Neural cell (in vitro differentiated cells): ENCODE measurements at regions not wholly inside any gene's neighbourhood (a gene's known extent, or its start where the extent isn't known, plus 50 kb on each side); places are given as distances from the start of the nearest gene placed in this dataset.

Experiments used
- CTCF ChIP-seq: fragments of 450-650 bp; IDR thresholded peaks from 2 replicates; pipeline ENCODE4 v1.5.1; 2014; ENCODE audit warnings: antibody characterized with exemption, mild to moderate bottlenecking, moderate library complexity; ENCODE audit not compliant: poor library complexity, severe bottlenecking
- EZH2 ChIP-seq: fragments of 200-600, 300-800 bp; shearing (Covaris generic), sonication (generic); IDR thresholded peaks from 2 replicates; pipeline ENCODE4 v1.6.1; 2014; ENCODE audit warnings: antibody characterized with exemption, low read length, borderline replicate concordance, mild to moderate bottlenecking; ENCODE audit not compliant: insufficient read depth, poor library complexity, severe bottlenecking
- MXI1 ChIP-seq: fragments of 450-650 bp; conservative IDR thresholded peaks from 2 replicates; pipeline ENCODE4 v1.6.1; 2014; ENCODE audit warnings: antibody characterized with exemption, mild to moderate bottlenecking; ENCODE audit not compliant: poor library complexity, severe bottlenecking
- POLR2AphosphoS5 ChIP-seq: IDR thresholded peaks from 2 replicates; pipeline ENCODE4 v1.6.1; 2012
- RAD21 ChIP-seq: fragments of 450-650 bp; conservative IDR thresholded peaks from 2 replicates; pipeline ENCODE4 v1.6.1; 2014; ENCODE audit warnings: antibody characterized with exemption, mild to moderate bottlenecking, moderate library complexity
- REST ChIP-seq: IDR thresholded peaks from 2 replicates; pipeline ENCODE4 v1.6.1; 2012; ENCODE audit warnings: borderline replicate concordance

GRCh38 chr3:182138393-182138792 lies 426.7 kb downstream of the SOX2 start:
- TF ChIP-seq CTCF (no peak), POLR2AphosphoS5 (no peak), EZH2 (no peak), RAD21 (no peak), MXI1 (no peak), REST (no peak)
